ENCODE measurements at regions not wholly inside any gene's neighbourhood (a gene's known extent, or its start where the extent isn't known, plus 50 kb on each side); places are given as distances from the start of the nearest gene placed in this dataset.
"Not testable (repeated sequence)": the region's sequence is repeated elsewhere in the genome, so short reads cannot be mapped to it uniquely, and the experiment has no call there.

- DNase-seq (ENCODE audit: low read depth): no peak
Measured at GRCh38 chr11:35046681-35047080, 92.3 kb upstream of the CD44 start.

GRCh38 chr11:35047179-35047578, 91.8 kb upstream of the CD44 start:
- no peak for DNase-seq (ENCODE audit: low read depth)

GRCh38 chr11:35047769-35048168, 91.2 kb upstream of the CD44 start:
- DNase-seq (ENCODE audit: low read depth): no peak

GRCh38 chr11:35048346-35048745, 90.6 kb upstream of the CD44 start:
- DNase-seq (ENCODE audit: low read depth): not testable (repeated sequence)

- no peak for DNase-seq (ENCODE audit: low read depth)
Measured at GRCh38 chr11:35049859-35050531, 89.0 kb upstream of the CD44 start.

- no peak for DNase-seq (ENCODE audit: low read depth)
Measured at GRCh38 chr11:35050541-35050995, 88.4 kb upstream of the CD44 start.

GRCh38 chr11:35056391-35057093, 82.4 kb upstream of the CD44 start:
- DNase-seq (ENCODE audit: low read depth): peak; percentile 29

- DNase-seq (ENCODE audit: low read depth): no peak
Measured at GRCh38 chr11:35057926-35058668, 80.9 kb upstream of the CD44 start.

- DNase-seq (ENCODE audit: low read depth): no peak
Measured at GRCh38 chr11:35058669-35059434, 80.1 kb upstream of the CD44 start.

GRCh38 chr11:35061516-35062440, 77.2 kb upstream of the CD44 start:
- DNase-seq (ENCODE audit: low read depth): no peak

GRCh38 chr11:35063488-35063931, 75.5 kb upstream of the CD44 start:
- DNase-seq (ENCODE audit: low read depth): no peak

- peak; percentile 35 for DNase-seq (ENCODE audit: low read depth)
Measured at GRCh38 chr11:35064114-35064800, 74.7 kb upstream of the CD44 start.

- no peak for DNase-seq (ENCODE audit: low read depth)
Measured at GRCh38 chr11:35065566-35065965, 73.4 kb upstream of the CD44 start.

GRCh38 chr11:35066030-35066429, 72.9 kb upstream of the CD44 start:
- DNase-seq (ENCODE audit: low read depth): no peak

- DNase-seq (ENCODE audit: low read depth): no peak
Measured at GRCh38 chr11:35066783-35067423, 72.1 kb upstream of the CD44 start.

- no peak for DNase-seq (ENCODE audit: low read depth)
Measured at GRCh38 chr11:35071722-35072121, 67.2 kb upstream of the CD44 start.

GRCh38 chr11:35073691-35074419, 65.1 kb upstream of the CD44 start:
- DNase-seq (ENCODE audit: low read depth): peak; percentile 50

GRCh38 chr11:35076201-35077100, 62.5 kb upstream of the CD44 start:
- DNase-seq (ENCODE audit: low read depth): no peak

All from iris pigment epithelial cell (primary cell).